Fibroblast of mammary gland (primary cell): ENCODE measurements at regions not wholly inside any gene's neighbourhood (a gene's known extent, or its start where the extent isn't known, plus 50 kb on each side); places are given as distances from the start of the nearest gene placed in this dataset.

Source experiments
- DNase-seq: peaks from one replicate; pipeline ENCODE4 v3.0.0-alpha.2; 2010; ENCODE audit warnings: low read depth
- H3K4me3 ChIP-seq: 2 replicates; pipeline ENCODE4 v1.5.1; 2011; ENCODE audit warnings: low read depth, mild to moderate bottlenecking, low read length, moderate library complexity; ENCODE audit not compliant: control insufficient read depth
- TF ChIP-seq, protein P1 (sequence below): conservative IDR thresholded peaks from 2 replicates; pipeline ENCODE4 v1.5.1; 2011; ENCODE audit warnings: low read depth, low read length, inconsistent platforms; ENCODE audit not compliant: control insufficient read depth, insufficient read depth

DNA sequence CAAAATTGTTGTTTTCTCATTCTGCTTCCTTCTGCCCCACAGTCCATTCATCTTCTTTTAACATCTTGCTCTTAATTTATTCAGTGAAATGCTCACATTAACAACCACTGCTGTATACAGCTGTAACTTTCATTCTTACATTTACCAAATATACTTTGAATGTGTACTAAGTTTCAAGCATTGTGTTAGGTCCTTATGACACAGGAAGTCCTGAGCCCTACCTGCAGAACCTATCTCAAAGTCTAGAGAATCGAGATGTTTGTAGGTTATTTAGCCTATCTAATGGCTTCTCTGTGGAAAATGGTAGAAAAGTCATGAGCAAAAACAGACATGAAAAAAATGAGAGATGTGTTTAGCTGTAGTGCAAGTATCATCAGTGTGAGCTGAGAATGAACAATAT, 117.6 kb upstream of the MGAT4C start:
- TF ChIP-seq, protein P1, sequence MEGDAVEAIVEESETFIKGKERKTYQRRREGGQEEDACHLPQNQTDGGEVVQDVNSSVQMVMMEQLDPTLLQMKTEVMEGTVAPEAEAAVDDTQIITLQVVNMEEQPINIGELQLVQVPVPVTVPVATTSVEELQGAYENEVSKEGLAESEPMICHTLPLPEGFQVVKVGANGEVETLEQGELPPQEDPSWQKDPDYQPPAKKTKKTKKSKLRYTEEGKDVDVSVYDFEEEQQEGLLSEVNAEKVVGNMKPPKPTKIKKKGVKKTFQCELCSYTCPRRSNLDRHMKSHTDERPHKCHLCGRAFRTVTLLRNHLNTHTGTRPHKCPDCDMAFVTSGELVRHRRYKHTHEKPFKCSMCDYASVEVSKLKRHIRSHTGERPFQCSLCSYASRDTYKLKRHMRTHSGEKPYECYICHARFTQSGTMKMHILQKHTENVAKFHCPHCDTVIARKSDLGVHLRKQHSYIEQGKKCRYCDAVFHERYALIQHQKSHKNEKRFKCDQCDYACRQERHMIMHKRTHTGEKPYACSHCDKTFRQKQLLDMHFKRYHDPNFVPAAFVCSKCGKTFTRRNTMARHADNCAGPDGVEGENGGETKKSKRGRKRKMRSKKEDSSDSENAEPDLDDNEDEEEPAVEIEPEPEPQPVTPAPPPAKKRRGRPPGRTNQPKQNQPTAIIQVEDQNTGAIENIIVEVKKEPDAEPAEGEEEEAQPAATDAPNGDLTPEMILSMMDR: no peak
- no peak overlapping the region for H3K4me3 ChIP-seq
- no peak for DNase-seq

GRCh38 chr12:86367137-86367536, 110.9 kb upstream of the MGAT4C start:
- TF ChIP-seq, protein P1: no peak
- no peak overlapping the region for H3K4me3 ChIP-seq

DNA sequence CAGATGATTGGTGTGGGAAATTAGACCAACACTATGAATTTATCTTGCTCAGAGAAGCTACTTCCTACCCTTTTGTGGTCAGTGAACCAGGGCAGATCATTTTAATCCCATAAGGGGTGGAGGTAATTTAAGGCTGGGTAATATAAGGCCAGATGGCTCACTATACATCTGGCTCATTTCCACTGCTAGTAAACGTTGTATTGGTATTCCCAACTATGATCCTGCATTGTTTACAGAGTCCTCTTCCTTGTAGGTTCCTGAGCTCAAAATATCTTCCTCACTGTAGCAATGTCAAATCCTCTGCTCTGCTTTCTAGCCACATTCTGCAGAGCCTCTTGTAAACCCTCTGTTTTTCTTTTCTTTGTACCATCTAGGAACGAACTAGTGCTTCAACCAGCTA, 93.0 kb upstream of the MGAT4C start:
- H3K4me3 ChIP-seq: no peak overlapping the region
- no peak for DNase-seq
- TF ChIP-seq, protein P1: no peak

More at GRCh38 chr12:86367137-86367536, 110.9 kb upstream of the MGAT4C start:
- no peak for DNase-seq

- no peak for DNase-seq
- H3K4me3 ChIP-seq: no peak overlapping the region
- TF ChIP-seq, protein P1: no peak
These were observed 77.8 kb upstream of the MGAT4C start for GRCh38 chr12:86333955-86334522.

DNA sequence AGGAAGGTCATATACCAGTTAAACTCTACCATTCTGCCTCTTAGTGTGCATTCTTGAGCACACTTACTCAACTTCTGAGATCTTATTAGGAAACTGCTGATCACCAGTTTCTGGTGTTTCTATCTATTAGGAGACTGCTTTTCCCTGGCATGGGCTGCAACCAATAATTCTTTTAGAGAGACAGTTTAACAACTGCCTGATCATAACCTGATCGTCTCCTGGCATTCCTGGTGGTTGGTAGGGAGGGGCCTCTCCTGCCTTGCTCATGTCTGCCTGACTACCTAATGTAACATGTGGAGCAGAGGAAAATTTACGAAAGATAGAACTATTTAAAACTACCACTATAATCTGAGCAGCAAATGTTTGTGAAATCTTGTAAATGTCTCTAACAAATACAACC, 75.3 kb upstream of the MGAT4C start:
- TF ChIP-seq, protein P1: no peak
- no peak for DNase-seq
- H3K4me3 ChIP-seq: no peak overlapping the region

- no peak overlapping the region for H3K4me3 ChIP-seq
- TF ChIP-seq, protein P1: no peak
- DNase-seq: no peak
These were observed 74.8 kb upstream of the MGAT4C start for GRCh38 chr12:86331012-86331411.

GRCh38 chr12:86312232-86312631, 56.0 kb upstream of the MGAT4C start:
- no peak for DNase-seq
- TF ChIP-seq, protein P1: no peak
- no peak overlapping the region for H3K4me3 ChIP-seq
